ENCODE measurements at regions not wholly inside any gene's neighbourhood (a gene's known extent, or its start where the extent isn't known, plus 50 kb on each side); places are given as distances from the start of the nearest gene placed in this dataset.

- DNase-seq (ENCODE audit: low read depth) = no peak
Measured at GRCh38 chr3:63207066-63207590, 71.0 kb upstream of the SYNPR start.

- DNase-seq (ENCODE audit: low read depth) = no peak
Measured at GRCh38 chr3:63228087-63228486, 50.0 kb upstream of the SYNPR start.

Measured in renal cortical epithelial cell (primary cell).